CD4-positive, alpha-beta T cell treated with Interferon gamma for 1 hour (primary cell): ENCODE measurements at regions not wholly inside any gene's neighbourhood (a gene's known extent, or its start where the extent isn't known, plus 50 kb on each side); places are given as distances from the start of the nearest gene placed in this dataset.

Experiments used
- DNase-seq: peaks from one replicate; pipeline ENCODE4 v3.0.0-alpha.2; 2020

- no peak for DNase-seq
Observed at GRCh38 chr20:40265825-40266533, 423.1 kb downstream of the MAFB start.

GRCh38 chr20:40262219-40262618 is 426.8 kb downstream of the MAFB start:
- DNase-seq = no peak

DNA sequence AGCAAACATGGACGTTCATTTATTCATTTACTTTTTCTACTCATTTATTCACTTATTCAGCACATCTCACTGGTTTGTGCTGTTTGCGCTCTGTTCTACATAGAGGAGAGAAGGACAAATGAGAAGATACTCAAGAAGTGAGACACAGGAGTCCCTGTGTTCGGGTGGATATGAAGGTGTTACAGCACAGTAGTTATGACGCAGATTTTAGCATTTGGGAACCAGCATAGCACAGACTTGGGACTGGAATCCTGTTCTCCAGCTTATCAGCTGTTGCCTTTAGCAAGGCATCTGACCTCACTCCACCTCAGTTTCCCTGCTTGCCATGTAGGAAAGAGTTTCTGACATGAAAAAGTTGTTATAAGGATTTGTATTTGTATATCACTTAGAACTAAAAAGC is 430.1 kb downstream of the MAFB start:
- no peak for DNase-seq

GRCh38 chr20:40257763-40258162 is 431.3 kb downstream of the MAFB start:
- DNase-seq = no peak

DNA sequence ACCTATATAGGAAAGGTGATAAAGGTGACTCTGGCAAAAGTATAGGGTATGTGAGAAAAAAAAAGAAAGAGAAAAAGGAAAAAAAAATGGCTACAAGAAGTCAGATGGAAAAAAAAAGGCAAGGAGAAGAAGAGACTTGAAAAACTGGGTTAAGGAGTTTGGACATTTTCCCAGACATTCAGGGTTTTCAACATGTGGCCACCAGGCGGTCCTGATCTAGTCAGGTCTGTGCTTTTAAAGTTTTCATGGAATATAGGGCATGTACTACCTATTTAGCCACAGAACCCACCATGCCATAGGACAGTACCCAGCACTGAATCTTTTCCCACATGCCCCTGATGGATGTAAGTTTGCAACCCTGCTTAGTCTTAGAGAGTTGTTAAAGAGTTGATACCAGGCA is 433.7 kb downstream of the MAFB start:
- DNase-seq = no peak

GRCh38 chr20:40254023-40254772 is 434.8 kb downstream of the MAFB start:
- DNase-seq = no peak

DNA sequence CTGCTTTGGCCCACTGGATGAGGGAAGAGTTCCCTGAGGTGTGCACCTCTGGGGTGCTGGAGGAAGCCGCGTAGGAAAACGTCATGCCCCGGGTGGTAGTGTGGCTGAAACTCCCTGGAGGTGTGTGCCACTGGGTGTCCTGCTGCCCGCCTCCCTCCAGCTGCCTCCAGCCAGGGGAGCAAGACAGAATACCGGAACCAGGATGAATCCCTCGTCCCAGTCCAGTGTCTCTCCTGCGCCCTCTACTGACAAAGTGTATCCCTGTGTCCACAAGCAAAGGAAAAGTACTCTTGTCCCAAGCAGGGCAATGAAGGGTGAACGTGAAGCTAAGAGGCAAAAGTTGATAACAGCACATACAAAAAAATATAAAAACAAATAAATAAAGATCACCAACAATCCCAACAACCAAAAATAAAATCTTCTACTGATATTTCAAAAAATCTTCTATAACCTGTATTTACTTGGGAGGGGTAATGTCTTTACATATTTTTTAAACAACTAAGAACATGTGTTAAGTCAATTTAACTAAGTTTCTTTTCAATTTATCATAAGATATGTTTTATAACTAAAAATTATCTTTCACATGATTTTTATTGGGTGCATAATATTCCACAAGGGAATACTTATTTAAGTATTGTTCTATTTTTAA is 437.6 kb downstream of the MAFB start:
- DNase-seq = no peak

GRCh38 chr20:40249805-40250204 is 439.2 kb downstream of the MAFB start:
- DNase-seq = no peak

DNA sequence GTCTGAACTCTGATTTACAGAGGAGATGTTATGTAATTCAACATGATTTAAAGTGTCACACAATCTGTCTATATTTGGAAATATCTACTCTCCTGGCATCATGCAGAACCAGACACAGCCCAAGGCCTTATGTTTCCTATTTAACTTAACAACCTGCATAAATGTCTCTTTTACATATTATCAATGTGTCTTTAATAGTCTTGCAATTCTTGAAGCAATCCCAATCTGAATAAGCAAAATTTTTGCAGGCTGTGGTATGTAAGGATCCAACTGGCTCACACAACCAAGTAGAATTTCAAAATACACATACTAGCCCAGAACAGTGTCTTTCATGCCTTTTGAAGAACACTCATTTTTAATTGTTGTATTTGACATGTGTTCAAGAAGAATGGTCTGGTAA is 443.2 kb downstream of the MAFB start:
- DNase-seq = no peak

GRCh38 chr20:40244286-40244685 is 444.8 kb downstream of the MAFB start:
- DNase-seq = no peak

- no peak for DNase-seq
Observed at GRCh38 chr20:40241596-40242343, 447.3 kb downstream of the MAFB start.

DNA sequence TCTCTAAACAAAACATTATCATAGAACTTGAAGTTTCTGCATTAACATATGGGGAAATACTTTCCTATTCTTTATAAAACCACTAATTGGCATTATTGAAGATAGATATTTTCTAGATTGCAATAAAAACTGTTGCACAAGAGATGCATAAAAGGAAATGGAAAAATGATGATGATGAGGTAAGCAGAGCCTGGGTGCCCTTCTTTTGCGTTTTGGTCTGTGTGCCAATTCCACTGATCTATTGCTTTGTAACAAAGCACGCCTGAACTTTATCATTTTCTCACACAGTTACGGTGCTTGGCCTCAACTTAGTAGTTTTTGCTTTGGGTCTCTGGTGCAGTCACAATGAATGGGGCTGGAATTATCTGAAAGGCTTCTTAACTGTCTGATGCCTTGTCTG is 450.5 kb downstream of the MAFB start:
- no peak for DNase-seq

- DNase-seq = no peak
Observed at GRCh38 chr20:40234593-40234992, 454.4 kb downstream of the MAFB start.

DNA sequence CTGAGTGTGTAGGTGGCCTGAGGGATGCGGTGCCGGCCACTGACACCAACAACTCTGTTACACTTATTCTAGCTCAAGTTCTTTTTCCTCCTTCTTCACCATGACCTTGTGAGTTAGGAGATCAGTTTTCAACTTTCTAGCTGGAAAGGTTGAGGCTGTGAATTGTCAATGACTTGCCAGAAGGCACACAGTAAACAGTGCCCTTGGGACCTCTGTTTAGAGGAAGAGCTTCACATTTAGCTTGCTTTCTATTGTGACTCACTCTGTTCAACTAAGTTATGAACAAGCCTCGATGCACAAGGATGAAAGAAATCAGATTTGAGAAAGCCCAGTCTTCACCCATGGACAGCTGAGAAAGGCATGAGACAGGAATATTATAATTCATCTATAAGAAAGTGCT is 455.6 kb downstream of the MAFB start:
- DNase-seq = no peak

GRCh38 chr20:40232756-40233155 is 456.3 kb downstream of the MAFB start:
- no peak for DNase-seq

GRCh38 chr20:40232273-40232672 is 456.8 kb downstream of the MAFB start:
- no peak for DNase-seq

- DNase-seq = no peak
Observed at GRCh38 chr20:40230486-40230885, 458.6 kb downstream of the MAFB start.

DNA sequence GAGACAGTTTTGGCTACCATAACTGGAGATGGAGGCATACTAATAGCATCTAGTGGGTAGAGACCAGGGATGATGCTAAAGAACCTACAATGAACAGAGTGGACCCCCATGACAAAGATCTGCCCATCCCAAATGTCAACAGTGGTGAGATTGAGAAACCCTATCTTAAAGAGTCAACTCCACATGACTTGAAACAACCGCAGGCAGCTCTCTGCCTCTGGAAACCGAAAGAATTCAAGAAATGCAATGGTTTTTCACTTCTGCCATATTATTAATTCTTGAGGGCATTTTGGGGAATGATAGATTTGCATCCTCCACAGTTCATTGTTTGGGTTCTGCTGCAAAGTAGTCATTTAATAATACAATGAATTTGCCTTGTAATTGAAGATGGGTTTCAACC is 463.4 kb downstream of the MAFB start:
- no peak for DNase-seq

GRCh38 chr20:40223810-40224209 is 465.2 kb downstream of the MAFB start:
- no peak for DNase-seq

DNA sequence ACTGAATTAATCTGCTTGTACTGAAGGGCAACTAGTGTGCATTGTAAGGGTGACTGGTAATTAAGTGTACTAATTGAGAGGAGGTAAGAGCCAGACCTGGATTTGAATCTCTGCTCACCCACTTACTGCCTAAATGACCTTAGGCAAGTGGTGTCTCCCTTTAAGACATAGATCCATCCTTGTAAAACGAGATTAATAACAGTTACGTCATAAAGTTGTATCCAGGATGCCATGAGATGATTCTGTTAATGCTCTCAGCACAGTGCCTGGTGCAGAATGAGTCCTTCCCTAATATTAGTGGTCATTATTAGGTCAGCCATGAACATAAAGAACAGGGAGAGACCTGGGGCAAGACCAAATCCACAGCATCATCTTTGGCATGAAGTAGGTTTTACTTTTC is 470.1 kb downstream of the MAFB start:
- no peak for DNase-seq

GRCh38 chr20:40218316-40218969 is 470.6 kb downstream of the MAFB start:
- no peak for DNase-seq

GRCh38 chr20:40207655-40208054 is 481.4 kb downstream of the MAFB start:
- DNase-seq = no peak

DNA sequence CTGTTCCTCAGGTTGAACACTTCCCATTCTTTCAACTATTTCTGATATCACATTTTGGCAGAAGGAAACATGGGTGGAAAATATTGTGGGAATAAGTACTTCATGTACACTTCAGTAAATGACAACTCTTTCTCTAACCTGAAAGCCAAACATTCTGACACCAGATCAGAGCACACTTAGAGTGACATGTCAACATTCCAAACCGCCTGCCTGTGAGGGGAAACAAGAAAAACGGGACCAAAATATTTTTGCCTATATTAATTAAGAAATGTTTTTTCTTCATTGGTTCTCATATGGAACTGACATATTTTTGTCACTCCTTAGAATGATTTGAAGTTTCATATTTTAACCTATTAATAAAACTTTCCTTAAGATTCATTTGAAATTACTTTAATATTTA is 483.1 kb downstream of the MAFB start:
- DNase-seq = no peak
